ENCODE measurements at regions not wholly inside any gene's neighbourhood (a gene's known extent, or its start where the extent isn't known, plus 50 kb on each side); places are given as distances from the start of the nearest gene placed in this dataset.

GRCh38 chr1:193791746-193792145, 605.3 kb upstream of the B3GALT2 start:
- 1% methylated on average over 3 of the region's 3 CpGs for WGBS (ENCODE audit: insufficient coverage, low coverage, missing lambda C conversion rate)
- intact Hi-C loops (cut with micrococcal nuclease) (no loop called here), in situ Hi-C loops (cut with MboI) (no loop called here)
- Histone ChIP-seq H3K27me3 (ENCODE audit: control insufficient read depth in 2 of 2, insufficient read depth in 2 of 2, low read length in 2 of 2) (no peaks in the 10 kb centered on the region), H3K9me1 (ENCODE audit: control insufficient read depth, insufficient read depth, low read length) (no peaks in the 10 kb centered on the region), H3K4me2 (ENCODE audit: insufficient read depth, low read length) (no peak overlapping the region), H3K36me3 (ENCODE audit: control insufficient read depth, insufficient read depth, low read length) (no peaks in the 10 kb centered on the region), H3K27ac (ENCODE audit: extremely low read depth, low read depth, low read length) (no peak overlapping the region), H3K4me1 (replicated peaks in 1 of 2; ENCODE audit: control insufficient read depth in 2 of 2, insufficient read depth in 2 of 2, low read length in 2 of 2) (no peaks in the 10 kb centered on the region), H3K9ac (ENCODE audit: insufficient read depth in 1 of 2, low read depth in 2 of 2, low read length in 2 of 2) (no peak overlapping the region), H3K79me2 (ENCODE audit: control insufficient read depth, insufficient read depth, low read length) (no peaks in the 10 kb centered on the region), H2AFZ (ENCODE audit: low read depth, low read length) (no peak overlapping the region), H3K9me3 (replicated peaks; ENCODE audit: control insufficient read depth, insufficient read depth, low read depth, low read length) (no peaks in the 10 kb centered on the region; the same call in 1 of the 2 replicates), H4K20me1 (replicated peaks; ENCODE audit: control insufficient read depth, insufficient read depth, low read length) (no peaks in the 10 kb centered on the region), H3K4me3 (no peak overlapping the region)
- DNase-seq (ENCODE audit: extremely low read depth in 1 of 4, low spot score in 3 of 4) (no peak), FAIRE-seq (no peak), ATAC-seq (no peak)
- CTCF ChIA-PET (ENCODE audit: low intra/inter-chr PET ratio) = no interaction called here
- no TSS peak for BruUV-seq (replicated peaks)
- POLR2A ChIA-PET = no interaction called here
- TF ChIP-seq HNRNPH1 (optimal IDR thresholded peaks at IDR 0.05; ENCODE audit: low read depth, low read length) (no peak), ZNF121 (CRISPR knock-in tag; conservative IDR thresholded peaks at IDR 0.05) (no peak), YY1 (IDR thresholded peaks at IDR 0.05; ENCODE audit: borderline replicate concordance in 1 of 3, control insufficient read depth in 1 of 3, extremely low read depth in 1 of 3, insufficient read depth in 3 of 3, insufficient read length in 1 of 3, insufficient replicate concordance in 2 of 3, low read depth in 1 of 3, low read length in 2 of 3) (no peak), ZBTB1 (CRISPR knock-in tag; IDR thresholded peaks at IDR 0.05; ENCODE audit: borderline replicate concordance, low read depth) (no peak), NKRF (IDR thresholded peaks at IDR 0.05; ENCODE audit: borderline replicate concordance) (no peak), ZHX1 (conservative IDR thresholded peaks at IDR 0.05; ENCODE audit: low read length) (no peak), ZNF695 (CRISPR knock-in tag; IDR thresholded peaks at IDR 0.05) (no peak), ZNF407 (IDR thresholded peaks at IDR 0.05; ENCODE audit: low read depth) (no peak), RFX5 (IDR thresholded peaks at IDR 0.05; ENCODE audit: low read depth, low read length) (no peak)

All from K562 (cell line).